Neuronal stem cell (in vitro differentiated cells): ENCODE measurements at regions not wholly inside any gene's neighbourhood (a gene's known extent, or its start where the extent isn't known, plus 50 kb on each side); places are given as distances from the start of the nearest gene placed in this dataset.
A peak's percentile ranks its signal among the peaks of the same experiment; 100 is the strongest.

ENCODE experiments used
- DNase-seq: peaks from one replicate; pipeline ENCODE4 v3.0.0-alpha.2; 2013; ENCODE audit warnings: low spot score
- H2AFZ ChIP-seq: one replicate; pipeline ENCODE4 v1.6.1; 2013; ENCODE audit warnings: mild to moderate bottlenecking, low read length, inconsistent platforms
- H2AK5ac ChIP-seq: 2 replicates; pipeline ENCODE4 v1.6.1; 2013; ENCODE audit warnings: low read depth, mild to moderate bottlenecking, inconsistent platforms, low read length, moderate library complexity, mixed read lengths
- H2BK120ac ChIP-seq: 2 replicates; pipeline ENCODE4 v1.6.1; 2013; ENCODE audit warnings: low read depth, mild to moderate bottlenecking, inconsistent platforms, low read length, moderate library complexity, mixed read lengths
- H2BK12ac ChIP-seq: one replicate; pipeline ENCODE4 v1.6.1; 2013; ENCODE audit warnings: low read length, inconsistent platforms
- H2BK15ac ChIP-seq: 2 replicates; pipeline ENCODE4 v1.6.1; 2013; ENCODE audit warnings: mild to moderate bottlenecking, low read length, inconsistent platforms, mixed read lengths
- H2BK5ac ChIP-seq: one replicate; pipeline ENCODE4 v1.6.1; 2013; ENCODE audit warnings: inconsistent platforms, mild to moderate bottlenecking, low read length, moderate library complexity
- H3K14ac ChIP-seq: one replicate; pipeline ENCODE4 v1.6.1; 2013; ENCODE audit warnings: low read length, inconsistent platforms
- H3K18ac ChIP-seq: 2 replicates; pipeline ENCODE4 v1.6.1; 2013; ENCODE audit warnings: low read length, inconsistent platforms
- H3K23ac ChIP-seq: 2 replicates; pipeline ENCODE4 v1.6.1; 2013; ENCODE audit warnings: low read depth, mild to moderate bottlenecking, mixed read lengths, low read length, inconsistent platforms; ENCODE audit not compliant: poor library complexity
- H3K27ac ChIP-seq: replicated peaks from 3 replicates; pipeline ENCODE4 v1.5.1; 2013; ENCODE audit warnings: low read length, inconsistent platforms
- H3K27me3 ChIP-seq, 3 experiments: 2 replicates each; pipeline ENCODE4 v1.6.1; 2013; ENCODE audit warnings: low read length in 3 of 3, mild to moderate bottlenecking in 2 of 3, inconsistent platforms in 1 of 3, low read depth in 1 of 3, mixed read lengths in 1 of 3, moderate library complexity in 1 of 3; ENCODE audit not compliant: control insufficient read depth in 3 of 3, insufficient read depth in 3 of 3
- H3K36me3 ChIP-seq, 2 donors: replicated peaks in 1 of 2; 2 replicates each; pipeline ENCODE4 v1.6.1; 2013; ENCODE audit warnings: low read length in 2 of 2; ENCODE audit not compliant: control insufficient read depth in 2 of 2, insufficient read depth in 2 of 2
- H3K4ac ChIP-seq: 2 replicates; pipeline ENCODE4 v1.6.1; 2013; ENCODE audit warnings: inconsistent platforms, mild to moderate bottlenecking, low read length, moderate library complexity
- H3K4me1 ChIP-seq, 2 donors: 1 replicate in 1 of 2; 2 replicates in 1 of 2; pipeline ENCODE4 v1.6.1; 2013; ENCODE audit warnings: low read length in 2 of 2, low read depth in 1 of 2; ENCODE audit not compliant: control insufficient read depth in 2 of 2, insufficient read depth in 1 of 2
- H3K4me2 ChIP-seq: one replicate; pipeline ENCODE4 v1.6.1; 2013; ENCODE audit warnings: mild to moderate bottlenecking, low read length, inconsistent platforms; ENCODE audit not compliant: insufficient read depth, poor library complexity, severe bottlenecking
- H3K4me3 ChIP-seq, 2 donors: 2 replicates each; pipeline ENCODE4 v1.5.1; 2013; ENCODE audit warnings: low read length in 2 of 2, mild to moderate bottlenecking in 2 of 2, inconsistent platforms in 1 of 2, moderate library complexity in 1 of 2
- H3K79me1 ChIP-seq: one replicate; pipeline ENCODE4 v1.6.1; 2013; ENCODE audit warnings: low read depth, mild to moderate bottlenecking, inconsistent platforms, low read length, moderate library complexity
- H3K9ac ChIP-seq: one replicate; pipeline ENCODE4 v1.6.1; 2013; ENCODE audit warnings: mild to moderate bottlenecking, low read depth, low read length, inconsistent platforms; ENCODE audit not compliant: poor library complexity
- H3K9me3 ChIP-seq, 2 donors: replicated peaks in 1 of 2; 2 replicates each; pipeline versions ENCODE3 to v1.6.1; 2013; ENCODE audit warnings: low read length in 2 of 2, mild to moderate bottlenecking in 2 of 2, inconsistent platforms in 1 of 2, low read depth in 1 of 2, mixed read lengths in 1 of 2, moderate library complexity in 1 of 2; ENCODE audit not compliant: control insufficient read depth in 2 of 2, insufficient read depth in 1 of 2
- H4K8ac ChIP-seq: one replicate; pipeline ENCODE4 v1.6.1; 2013; ENCODE audit warnings: low read depth, mild to moderate bottlenecking, inconsistent platforms, low read length, moderate library complexity
- H4K91ac ChIP-seq: one replicate; pipeline ENCODE4 v1.6.1; 2013; ENCODE audit warnings: low read length, low read depth, mild to moderate bottlenecking, inconsistent platforms; ENCODE audit not compliant: poor library complexity
- WGBS, 2 donors: extraction: QIAGEN DNeasy Blood & Tissue Kit; methylation state at CpG; one replicate each; pipeline ENCODE4 v1.1.7; 2013; ENCODE audit warnings: missing lambda C conversion rate in 2 of 2, mixed read lengths in 1 of 2; ENCODE audit not compliant: insufficient read length in 2 of 2, insufficient replicate concordance in 1 of 2; ENCODE audit errors: extremely low coverage in 2 of 2; 5-methylcytosine and 5-hydroxymethylcytosine counted together

GRCh38 chr22:12697441-12697840, 2830.6 kb upstream of the OR11H1 start:
- no CpG with 5 or more reads among the region's 3 CpGs for WGBS, 2 donors

More at GRCh38 chr22:12697441-12697840, 2830.6 kb upstream of the OR11H1 start:
- no peak overlapping the region for H2AFZ ChIP-seq
- H4K8ac ChIP-seq, result no peak overlapping the region
- H3K9me3 ChIP-seq, result peaks cover 0 to 17% of the 10 kb centered on the region in 2 donors
- no peaks in the 10 kb centered on the region for H3K4me1 ChIP-seq
- H2BK12ac ChIP-seq, result no peak overlapping the region
- H3K4me3 ChIP-seq, result peak overlapping the region in 1 of 2 donors; percentile 19
- DNase-seq, result no peak
- no peak overlapping the region for H2BK5ac ChIP-seq
- no peak overlapping the region for H3K27ac ChIP-seq
- no peak overlapping the region for H3K9ac ChIP-seq
- no peaks in the 10 kb centered on the region for H3K36me3 ChIP-seq
- H2AK5ac ChIP-seq, result no peak overlapping the region
- H3K4ac ChIP-seq, result no peak overlapping the region
- H2BK15ac ChIP-seq, result no peak overlapping the region
- H4K91ac ChIP-seq, result no peak overlapping the region
- H2BK120ac ChIP-seq, result no peak overlapping the region
- no peak overlapping the region for H3K18ac ChIP-seq
- no peak overlapping the region for H3K23ac ChIP-seq
- H3K4me2 ChIP-seq, result no peak overlapping the region
- H3K27me3 ChIP-seq, result no peaks in the 10 kb centered on the region
- H3K79me1 ChIP-seq, result no peaks in the 10 kb centered on the region
- H3K14ac ChIP-seq, result no peak overlapping the region
